AG08396 (cell line): ENCODE measurements at regions not wholly inside any gene's neighbourhood (a gene's known extent, or its start where the extent isn't known, plus 50 kb on each side); places are given as distances from the start of the nearest gene placed in this dataset.

Experiments
- DNase-seq: peaks from one replicate; pipeline ENCODE4 v3.0.0; 2012; ENCODE audit warnings: low spot score, mixed read lengths

DNA sequence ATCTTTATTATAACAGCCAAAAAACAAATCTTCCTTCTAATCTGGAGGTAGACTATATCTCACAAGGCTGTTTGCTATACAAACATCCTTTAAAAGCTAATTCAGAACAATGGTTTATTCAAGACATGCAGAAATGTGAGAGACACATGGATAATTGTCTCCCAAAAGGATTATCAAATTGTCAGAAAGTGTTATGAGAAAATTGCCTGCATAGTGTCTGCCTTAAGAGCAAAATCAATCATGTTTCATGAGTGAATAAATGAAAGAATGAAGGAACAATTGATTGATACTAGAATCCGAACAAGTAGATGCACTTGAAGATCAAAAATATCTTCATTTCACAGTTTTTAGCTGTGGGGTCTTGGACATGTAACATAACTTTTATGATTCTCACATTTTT lies 621.7 kb upstream of the BOD1L1 start:
- no peak for DNase-seq

- DNase-seq, result peak; percentile 25
Measured at GRCh38 chr4:14254252-14254651, 626.7 kb upstream of the BOD1L1 start.

DNA sequence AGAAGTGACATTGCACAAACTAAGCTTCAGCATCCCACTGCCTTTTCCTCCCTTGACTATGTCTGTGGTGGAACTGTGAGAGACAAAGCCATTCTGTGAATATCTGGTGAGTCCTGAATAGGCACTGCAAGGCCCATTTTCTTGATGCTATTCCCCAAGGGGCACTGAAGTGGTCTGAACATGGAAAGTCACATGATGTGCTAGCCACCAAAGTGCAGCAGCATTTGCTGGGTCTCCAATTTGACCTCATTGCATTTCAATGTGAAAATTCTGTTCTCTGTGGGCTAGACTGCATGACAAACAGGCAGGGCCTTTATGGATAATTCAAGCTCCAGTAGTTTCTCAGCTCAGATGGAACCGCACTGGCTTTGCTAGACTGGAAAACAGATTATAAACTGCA lies 627.4 kb upstream of the BOD1L1 start:
- no peak for DNase-seq

GRCh38 chr4:14257903-14258302 lies 630.4 kb upstream of the BOD1L1 start:
- DNase-seq, result no peak

GRCh38 chr4:14259936-14260335 lies 632.4 kb upstream of the BOD1L1 start:
- DNase-seq, result no peak

DNA sequence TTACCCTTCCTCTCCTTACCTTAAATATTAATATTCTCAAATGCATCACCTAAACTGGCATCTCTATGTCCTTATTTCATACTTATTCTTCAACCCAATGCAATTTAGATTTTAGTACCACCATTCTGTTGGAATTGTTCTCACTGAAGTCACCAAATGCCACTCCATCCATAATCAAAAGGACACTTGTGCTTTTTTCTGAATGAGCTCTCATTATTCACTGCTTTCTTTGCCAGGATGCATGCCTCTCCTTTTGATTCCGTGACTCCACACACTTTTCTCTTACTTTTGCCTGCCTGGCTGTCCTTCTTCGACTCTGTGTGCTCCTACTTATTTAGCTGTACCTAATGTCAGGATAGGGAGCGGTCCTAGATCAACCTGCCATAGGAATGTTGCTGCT lies 633.1 kb upstream of the BOD1L1 start:
- DNase-seq, result no peak

DNA sequence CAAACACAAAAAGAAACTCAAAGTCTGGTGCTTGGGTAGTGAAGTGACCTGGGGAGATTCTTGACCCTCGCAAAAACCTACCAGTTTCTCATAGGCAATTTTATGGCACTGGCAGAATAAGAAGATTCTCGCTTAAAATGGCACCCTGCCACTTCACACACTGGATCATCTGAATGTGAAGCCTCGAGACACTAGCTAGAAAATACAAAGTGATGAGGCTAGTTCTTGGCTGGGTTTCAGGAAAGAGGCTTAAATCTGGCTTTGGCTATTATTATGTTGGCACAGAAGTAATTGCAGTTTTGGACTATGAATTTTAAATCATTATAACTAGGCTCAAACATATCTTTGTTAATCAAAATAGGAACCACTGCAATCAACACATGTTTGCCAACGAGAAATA lies 634.7 kb upstream of the BOD1L1 start:
- DNase-seq, result no peak

DNA sequence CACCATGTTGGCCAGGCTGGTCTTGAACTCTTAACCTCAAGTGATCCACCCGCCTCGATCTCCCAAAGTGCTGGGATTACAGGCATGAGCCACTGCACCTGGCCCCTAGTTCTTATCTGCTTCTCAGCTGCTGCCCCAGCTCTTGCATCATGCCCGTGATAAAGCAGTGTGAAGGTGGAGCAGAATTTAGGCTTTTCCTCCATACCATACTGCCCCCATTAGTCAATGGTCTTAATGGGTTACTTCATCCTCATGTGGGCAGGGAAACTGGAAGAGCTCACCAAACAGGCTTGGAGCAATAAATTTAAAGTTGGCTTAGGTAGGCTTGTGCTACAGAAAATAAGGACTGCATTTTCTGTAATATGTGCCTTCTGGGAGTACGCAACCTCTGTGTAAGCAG lies 636.9 kb upstream of the BOD1L1 start:
- no peak for DNase-seq

DNA sequence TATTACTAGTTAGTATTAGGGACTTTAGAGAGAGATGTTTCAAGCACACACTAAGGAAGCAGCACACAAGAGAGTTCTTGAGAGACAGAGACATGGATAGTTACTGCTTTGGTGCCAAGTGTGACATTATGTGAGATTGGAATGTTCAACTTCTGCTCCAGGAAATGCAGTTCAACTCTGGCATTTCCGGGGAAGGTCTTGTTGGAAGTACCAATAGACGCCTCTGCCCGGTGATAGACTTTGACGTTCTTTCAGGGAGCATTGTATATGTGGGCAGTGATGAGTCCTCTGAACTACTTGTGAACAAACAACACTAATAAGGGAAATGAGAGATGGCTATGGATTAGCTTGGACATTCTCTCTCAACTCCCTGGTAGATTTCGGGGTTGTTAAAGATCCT lies 638.1 kb upstream of the BOD1L1 start:
- no peak for DNase-seq

DNA sequence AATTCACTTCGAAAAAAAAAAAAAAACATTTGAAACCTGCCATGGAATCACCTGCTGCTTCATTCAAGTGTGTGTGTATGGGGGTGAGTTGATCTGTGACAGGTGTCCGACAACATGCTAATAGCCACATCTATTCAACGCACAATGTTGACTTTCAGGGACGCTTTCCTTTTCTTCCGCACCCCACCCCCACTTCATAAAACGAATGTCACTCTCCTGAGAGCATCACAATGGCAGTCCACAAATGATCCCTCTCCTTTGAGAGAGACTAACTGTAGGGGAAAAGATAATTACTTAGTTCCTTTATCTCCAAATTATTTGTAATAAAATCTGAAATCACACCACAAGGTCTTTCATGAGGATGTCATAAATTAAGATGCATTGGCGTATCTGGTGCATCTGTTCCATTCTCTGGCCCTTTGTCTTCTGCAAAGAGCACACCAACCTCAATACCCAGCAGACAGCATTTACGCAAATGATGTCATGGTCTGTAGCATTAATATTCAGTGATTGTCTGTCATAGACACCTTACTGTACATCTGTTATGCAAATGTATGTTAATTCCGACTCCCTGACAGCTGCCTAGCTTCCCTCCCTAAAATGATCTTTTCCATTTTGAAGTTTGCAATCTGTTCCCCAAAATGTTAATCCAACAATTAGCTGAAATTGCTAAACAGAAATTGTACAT lies 640.0 kb upstream of the BOD1L1 start:
- DNase-seq, result no peak

DNA sequence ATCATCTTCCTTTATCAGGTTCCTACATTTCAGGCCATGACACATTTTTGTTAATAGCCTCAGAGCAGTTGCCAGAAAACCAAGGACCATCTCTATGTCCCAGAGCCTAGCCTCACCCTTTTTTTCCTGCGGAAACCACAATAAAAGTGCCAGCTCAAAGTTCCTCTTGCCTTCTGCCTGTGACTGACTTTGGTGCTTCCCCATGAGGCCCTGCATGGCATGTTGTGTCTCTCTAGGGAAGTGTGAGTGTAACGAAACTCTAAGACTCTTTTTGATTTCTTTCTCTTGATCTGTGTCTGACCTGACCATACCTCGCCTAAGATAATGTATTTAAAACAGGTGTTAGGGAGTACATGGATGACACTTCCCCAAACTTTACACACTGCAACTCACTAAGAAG lies 642.3 kb upstream of the BOD1L1 start:
- no peak for DNase-seq

DNA sequence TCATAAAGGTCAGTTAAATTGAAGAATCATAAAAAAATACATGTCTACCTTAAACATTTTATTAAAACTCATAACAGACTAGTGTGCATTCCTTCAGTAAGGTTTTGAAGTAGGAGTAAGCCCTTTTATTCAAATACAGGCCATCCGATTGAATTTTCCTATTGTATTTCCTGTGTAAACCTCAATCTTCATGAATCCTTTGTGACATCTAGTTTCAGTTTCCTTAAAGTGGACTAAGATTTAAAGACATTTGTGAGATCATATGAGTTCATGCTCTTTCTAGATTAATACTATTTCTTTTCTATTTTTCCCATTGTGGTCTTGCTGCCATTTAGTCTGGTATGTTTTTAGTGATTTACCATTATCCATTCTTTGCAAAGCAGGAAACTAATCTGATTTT lies 644.7 kb upstream of the BOD1L1 start:
- no peak for DNase-seq

DNA sequence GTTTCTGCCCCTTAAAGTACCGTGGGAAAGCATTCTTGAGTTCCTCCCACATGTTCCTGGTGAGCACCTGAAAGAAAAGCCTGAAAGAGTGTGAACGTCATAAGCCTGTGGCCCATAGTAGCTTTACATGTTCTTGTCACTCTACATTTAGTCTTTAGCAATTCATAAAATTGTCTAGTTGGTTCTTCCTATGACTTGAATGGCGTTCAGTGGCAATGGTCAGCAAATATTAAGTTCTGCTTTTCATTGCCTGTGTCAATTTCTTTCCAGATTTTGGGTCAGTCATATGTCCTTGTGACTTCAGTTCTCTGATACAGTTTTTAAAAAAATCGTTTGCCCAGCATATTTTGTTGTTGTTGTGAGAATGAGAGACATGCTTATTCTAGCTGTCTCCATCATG lies 650.0 kb upstream of the BOD1L1 start:
- DNase-seq, result no peak

DNA sequence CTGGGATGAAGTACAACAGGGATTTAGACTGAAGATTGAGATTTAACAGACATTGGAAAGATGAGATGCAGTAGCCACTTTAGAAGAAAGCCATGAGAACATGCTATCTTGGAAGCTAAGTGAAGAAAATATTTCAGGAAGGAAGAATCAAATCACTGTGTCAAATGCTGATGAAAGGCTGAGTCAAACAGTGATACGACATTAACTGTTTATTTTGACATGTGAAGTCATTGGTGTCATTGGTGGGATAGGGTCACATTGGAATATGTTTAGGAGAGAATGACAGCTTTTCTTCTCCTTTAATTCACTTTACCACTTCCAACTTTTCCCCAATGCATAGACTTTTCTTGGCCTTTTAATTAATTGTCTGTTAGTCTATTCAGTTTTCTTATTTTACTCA lies 653.0 kb upstream of the BOD1L1 start:
- DNase-seq, result no peak

GRCh38 chr4:14284578-14284977 lies 657.1 kb upstream of the BOD1L1 start:
- DNase-seq, result no peak

DNA sequence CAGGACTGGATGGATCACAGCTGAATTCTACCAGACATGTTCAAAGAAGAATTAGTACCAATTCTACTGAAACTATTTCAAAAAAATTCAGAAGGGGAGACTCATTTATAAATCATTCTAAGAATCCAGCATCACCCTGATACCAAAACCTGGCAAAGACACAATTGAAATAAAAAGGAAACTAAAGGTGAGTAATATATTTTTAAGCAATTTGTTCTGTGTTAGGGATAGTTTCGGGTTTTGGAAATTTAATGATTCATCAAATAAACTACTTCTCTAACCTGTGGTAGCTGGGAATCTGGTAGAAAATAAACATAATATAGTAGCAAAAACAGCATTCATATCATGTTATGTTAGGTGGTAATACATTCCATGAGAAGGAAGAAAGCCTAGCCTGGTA lies 662.2 kb upstream of the BOD1L1 start:
- no peak for DNase-seq

DNA sequence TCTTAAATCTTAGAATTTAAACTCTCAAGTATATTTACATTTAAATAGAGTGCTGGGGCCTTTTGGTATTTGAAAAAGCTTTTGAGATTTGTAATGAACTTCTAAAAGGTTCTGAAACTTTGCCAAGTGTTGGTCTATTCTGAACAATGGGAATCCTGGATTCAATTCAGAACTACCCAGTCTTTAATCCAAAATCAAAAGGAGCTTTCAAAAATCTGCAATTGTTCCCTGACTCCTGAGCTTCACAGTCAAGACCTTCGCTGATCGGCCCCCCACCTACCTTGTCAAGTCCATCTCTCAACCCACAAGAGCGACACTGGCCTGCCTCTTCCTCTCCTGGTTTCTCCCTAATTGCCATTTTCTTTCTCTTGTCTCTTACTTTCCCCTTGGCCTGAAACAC lies 666.1 kb upstream of the BOD1L1 start:
- no peak for DNase-seq

GRCh38 chr4:14294611-14295010 lies 667.1 kb upstream of the BOD1L1 start:
- DNase-seq, result peak; percentile 3

DNA sequence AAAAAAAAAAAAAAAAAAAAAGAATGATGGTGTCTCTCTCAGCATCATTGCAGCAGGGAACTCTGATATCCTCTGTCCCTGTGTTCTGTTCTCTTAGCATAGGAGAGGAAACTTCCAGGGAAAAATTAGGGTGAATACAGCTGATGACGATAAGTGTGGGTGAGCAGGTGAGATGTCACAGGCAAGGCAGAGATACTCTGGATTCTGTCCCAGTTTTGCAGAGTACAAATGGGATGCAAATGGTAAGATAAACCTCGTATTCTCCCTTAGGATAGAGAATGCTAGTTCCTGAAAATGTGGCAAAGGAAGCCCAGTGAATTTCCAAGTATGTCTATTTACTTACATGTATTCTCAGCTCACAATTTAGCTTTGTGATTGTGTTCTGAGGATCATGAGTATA lies 671.6 kb upstream of the BOD1L1 start:
- no peak for DNase-seq

DNA sequence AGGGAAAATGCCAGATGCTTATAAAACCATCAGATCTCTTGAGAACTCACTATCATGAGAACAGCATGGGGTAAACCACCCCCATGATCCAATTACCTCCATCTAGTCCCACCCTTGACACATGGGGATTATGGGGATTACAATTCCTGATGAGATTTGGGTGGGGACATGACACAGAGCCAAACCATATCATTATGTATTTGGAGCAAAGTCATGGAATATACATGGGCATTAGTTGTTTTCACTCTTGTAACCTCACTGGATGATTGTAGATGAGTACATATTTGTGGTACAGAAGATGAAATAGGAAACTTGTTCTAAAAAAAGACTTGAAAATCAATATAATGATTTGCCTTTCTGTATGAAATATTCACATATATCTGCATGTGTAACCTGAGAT lies 674.5 kb upstream of the BOD1L1 start:
- DNase-seq, result no peak

DNA sequence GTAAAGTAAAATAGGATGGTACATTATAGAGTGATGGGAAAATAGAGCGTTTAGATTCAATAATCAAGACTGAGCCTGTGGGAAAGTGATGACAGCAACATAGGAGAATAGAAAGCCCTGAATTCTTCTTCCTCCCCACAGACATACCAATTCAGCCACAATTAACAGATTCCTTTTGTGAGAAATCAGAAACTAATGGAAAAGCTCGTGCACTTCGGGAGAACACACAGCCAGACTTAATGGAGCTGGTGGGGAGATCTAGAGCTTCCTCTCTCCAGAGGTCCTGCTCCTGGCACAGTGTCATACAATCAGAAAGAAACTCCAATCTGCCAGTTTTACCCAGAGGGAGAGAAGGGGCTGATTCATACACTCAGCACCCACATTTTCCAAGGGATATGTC lies 676.3 kb upstream of the BOD1L1 start:
- no peak for DNase-seq

- DNase-seq, result no peak
Measured at GRCh38 chr4:14308229-14308651, 680.7 kb upstream of the BOD1L1 start.

DNA sequence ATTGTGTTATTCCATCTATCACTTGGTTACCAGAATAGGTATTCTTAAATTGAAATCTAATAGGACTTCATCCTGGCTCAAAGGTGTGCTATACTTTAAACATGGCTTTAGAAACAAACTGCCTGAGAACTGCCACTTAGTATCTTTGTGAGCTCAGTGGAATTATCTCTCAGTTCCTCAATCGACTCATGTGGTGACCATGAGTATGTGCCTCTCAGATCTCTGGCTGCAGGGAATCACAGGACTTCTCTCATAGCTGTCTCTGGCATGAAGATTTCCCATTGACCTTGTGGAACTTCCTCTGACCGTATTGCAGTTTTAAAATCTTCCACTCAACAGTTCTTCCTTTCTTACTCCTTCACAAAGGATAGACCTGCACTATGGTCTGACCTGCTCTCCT lies 681.9 kb upstream of the BOD1L1 start:
- DNase-seq, result no peak

DNA sequence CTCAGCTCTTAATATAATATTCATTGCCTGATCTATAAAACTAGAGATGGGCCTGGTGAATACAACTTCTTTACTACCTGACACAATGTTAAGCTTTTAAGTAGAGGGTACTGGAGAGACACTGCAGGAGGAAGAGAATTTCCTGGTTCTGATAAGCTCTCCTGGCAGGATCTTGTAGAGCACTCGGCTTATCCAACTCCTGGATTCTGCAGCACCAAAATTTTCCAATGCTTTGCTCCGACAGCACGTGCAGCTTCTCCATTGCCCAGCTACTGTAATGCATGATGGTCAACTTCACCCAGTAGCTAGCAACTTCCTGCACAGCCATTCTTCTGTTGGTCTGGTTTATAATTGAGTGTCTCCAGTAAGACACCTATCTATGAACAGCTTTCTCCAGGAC lies 686.2 kb upstream of the BOD1L1 start:
- DNase-seq, result no peak

DNA sequence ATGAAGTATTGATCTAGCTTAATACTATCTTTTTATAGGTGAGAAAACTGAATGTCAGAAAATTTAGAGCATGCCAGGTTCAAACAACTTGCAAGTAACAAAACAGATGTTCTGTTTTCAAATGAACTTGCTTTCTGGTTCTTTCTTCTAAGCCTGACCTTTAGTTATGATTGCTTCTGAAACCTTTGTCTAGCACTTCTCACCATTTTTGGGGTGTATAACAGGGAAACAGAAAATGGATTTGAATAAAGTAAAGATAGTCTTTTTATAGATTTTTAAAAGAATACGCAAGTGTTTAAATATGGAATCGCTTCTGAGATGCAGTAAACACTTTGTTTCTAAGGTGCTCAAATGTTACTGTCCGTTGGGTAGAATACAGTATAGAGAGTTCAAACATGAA lies 687.2 kb upstream of the CPEB2 start:
- DNase-seq, result no peak
